GM18907 (cell line): ENCODE measurements at regions not wholly inside any gene's neighbourhood (a gene's known extent, or its start where the extent isn't known, plus 50 kb on each side); places are given as distances from the start of the nearest gene placed in this dataset.
"Not testable (repeated sequence)": the region's sequence is repeated elsewhere in the genome, so short reads cannot be mapped to it uniquely, and the experiment has no call there.

ENCODE experiments used
- ATAC-seq: cut with Tn5 transposase; IDR thresholded peaks from one replicate; pipeline ENCODE4 v1.9.1; 2021; ENCODE audit warnings: mild to moderate bottlenecking, moderate library complexity; ENCODE audit not compliant: unreplicated experiment

DNA sequence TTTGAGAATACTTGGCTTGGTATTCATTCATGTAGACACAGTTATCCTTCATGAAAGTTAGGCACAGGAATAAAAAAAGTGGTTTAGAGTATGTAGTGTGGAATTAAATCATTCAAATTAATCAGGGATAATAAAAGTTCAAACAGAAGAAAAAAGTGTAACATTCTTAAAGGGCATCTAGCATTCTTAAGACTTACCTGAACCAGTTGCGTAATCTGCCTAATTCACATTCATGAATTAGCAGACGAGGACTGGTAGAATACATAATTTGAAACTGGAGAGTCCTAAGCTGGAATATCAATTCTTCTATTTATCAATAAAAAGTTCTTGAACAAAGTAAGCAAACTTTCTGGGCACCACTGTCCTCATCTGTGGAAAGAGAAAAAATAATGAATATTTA lies 157.0 kb upstream of the DEPDC1 start:
- no peak for ATAC-seq

DNA sequence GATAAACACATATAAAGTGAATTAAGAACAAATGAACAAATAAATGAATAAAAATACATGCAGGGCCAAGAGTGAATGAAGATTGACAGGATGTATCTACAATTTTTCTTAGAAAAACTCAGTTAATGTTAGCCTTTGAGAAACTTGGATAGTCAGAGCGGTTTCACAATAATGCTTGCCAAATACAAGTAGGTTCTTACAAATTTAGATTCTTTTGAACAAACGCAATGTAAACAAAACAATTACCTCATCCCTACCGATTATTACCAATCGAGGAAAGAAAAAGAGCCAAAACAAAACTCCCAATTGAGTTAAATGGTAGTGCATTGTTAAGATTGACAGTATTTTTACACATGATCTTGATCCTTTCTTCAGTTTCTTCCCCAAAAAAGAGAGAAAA lies 176.9 kb upstream of the DEPDC1 start:
- ATAC-seq: no peak

DNA sequence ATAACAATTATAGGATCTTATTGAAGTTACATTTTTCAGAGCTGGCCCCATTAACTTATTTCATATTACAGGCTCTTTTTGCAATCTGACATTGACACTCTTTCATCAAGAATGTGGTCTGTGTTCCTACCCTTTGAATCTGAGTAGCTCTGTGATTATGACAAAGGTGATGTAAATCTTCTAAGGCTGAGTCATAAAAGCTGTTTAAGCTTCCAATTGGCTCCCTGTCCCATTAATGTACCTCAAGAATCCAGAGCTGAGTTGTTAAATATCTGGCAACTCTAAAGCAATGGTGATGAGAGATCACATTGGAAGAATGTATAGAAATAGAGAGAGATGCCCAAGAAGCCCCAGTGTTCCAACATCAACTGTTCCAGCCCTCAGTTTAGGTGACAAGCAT lies 178.5 kb upstream of the DEPDC1 start:
- no peak for ATAC-seq

DNA sequence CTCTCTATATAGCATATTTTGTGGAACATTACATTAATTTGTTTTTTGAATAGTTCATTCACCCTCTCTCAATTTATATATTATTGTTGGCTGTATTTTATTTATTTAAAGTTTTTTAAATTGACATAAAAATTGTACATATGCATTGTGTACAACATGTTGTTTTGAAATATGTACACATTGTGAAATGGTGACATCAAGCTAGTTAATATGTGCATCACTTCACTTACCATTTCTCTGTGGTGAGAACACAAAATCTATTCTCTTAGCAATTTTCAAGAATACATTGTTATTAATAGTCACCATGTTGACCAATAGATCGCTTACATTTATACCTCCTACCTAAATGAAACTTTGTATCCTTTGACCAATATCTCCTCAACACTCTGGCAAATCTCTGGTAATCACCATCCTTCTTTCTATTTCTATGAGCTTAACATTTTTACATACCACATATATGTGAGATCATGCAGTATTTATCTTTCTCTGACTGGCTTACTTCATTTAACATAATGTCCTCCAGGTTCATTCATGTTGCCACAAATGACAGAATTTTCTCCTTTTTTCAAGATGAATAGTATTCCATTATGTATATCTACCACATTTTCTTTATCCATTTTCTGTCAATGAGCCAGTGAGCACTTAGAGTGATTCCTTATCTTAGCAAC lies 180.9 kb upstream of the DEPDC1 start:
- ATAC-seq: no peak

DNA sequence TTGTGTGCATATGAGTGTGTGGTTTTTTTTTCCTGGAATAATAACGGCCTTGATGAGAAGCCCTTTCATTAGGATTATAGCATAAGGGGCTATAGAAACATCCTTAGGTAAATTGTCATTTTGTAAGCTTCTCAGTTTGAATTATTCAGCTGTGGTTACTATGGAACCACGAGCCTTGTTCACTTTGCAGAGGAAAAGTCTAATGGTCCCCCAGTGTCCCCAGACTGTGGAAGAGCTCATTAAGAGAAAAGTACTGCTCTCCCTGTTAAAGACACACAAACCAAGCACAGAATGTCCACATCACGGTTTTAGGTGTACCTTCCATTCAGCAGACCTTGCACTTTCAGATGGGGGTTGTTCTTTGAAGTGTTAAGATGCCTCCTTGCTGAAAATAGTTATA lies 199.3 kb upstream of the DEPDC1 start:
- no peak for ATAC-seq

DNA sequence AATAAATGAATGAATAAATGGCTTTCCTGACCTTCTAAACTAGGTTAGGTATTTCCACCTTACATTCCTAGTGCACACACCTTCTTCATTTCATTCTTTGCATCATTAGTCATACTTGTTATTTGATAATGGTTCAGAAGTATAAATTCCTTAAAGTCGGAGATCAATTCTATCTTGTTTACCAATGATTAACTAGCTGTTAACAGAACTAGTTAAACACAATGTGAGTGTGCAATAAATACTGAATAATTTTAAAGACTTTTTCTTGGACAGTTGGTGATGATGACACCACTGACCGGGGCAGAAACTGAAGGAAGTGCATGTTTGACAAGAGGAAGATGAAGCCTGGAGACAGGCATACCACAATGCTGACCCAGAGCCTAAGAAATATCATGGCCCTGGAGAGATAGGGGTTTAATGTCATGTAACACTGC lies 207.1 kb upstream of the DEPDC1 start:
- no peak for ATAC-seq

DNA sequence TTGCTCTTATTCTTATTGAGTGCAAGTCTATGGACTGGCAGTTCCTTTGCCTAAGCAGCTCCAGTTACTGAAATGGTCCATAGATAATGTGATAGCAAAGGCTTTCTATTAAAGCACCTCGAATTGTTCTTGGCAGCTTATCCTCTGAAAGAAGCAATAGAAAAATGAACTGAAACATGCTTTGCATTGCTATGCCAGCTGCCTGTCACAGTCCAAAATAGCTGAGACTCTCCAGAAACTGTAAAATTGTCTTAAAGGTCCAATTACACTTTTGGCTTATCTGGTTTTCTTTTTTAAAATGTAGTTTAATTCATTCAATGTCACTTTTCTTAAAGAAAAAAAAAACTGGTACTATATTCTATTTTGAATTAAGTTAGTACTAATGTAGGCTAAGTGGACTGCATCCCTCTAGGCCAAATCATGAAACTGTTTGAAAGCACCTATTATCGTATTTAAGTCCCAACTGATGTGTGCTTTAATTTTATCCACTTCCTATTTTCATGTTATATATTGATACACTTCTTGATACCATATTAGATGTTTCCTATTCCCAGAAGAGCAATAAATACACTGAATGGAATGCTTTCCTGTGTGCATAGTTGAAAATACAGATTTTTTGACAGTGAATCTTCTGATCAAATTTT lies 208.0 kb upstream of the DEPDC1 start:
- no peak for ATAC-seq

DNA sequence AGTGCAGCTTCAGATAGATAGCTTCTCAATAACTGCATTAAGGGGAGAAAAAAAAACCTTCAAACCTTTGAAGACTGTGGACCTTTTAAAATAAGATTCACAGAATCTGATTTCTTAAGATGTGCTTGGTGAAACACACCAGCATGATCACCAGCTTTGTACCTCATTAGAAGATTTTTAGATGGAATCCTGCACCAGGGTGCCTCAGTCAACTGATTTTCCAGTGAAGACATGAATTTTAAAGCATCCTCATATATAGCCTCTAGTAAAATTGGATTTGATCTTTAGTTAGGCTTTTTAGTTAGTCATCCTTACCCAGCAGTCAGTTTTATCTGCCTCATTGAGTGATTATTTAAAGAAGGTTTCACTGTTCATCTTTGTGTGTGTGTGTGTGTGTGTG lies 208.6 kb upstream of the DEPDC1 start:
- ATAC-seq: no peak

DNA sequence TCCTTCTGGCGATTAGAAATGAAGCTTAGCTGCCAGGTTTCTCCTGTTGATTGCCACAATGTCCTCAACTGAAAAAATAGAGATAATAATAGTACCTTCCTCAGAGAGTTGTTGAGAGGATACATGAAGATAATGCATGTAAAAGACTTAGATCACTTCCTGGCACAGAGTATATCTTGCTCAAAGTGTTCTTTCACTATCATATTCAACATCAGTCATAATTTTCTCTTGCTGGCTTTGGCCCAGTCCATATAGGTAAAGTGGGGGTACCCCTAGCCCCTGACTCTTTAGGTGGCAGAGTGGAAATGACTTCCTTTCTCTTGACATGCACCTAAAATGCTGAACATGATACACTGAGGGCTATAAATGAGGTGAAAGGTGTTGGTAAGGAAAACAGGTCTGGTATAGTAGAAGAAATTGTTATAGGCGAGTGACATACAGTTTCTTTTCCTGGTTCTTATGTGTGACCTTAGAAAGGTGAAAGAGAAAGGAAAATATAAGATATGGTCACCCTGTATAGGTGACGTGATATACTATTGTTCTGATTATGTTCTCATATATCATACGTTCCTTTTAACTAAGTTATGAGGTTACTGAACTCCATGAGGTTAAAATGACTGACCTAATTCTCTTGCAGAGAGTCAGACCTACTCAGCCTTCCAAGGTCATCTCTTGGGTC lies 209.9 kb upstream of the DEPDC1 start:
- ATAC-seq: no peak

DNA sequence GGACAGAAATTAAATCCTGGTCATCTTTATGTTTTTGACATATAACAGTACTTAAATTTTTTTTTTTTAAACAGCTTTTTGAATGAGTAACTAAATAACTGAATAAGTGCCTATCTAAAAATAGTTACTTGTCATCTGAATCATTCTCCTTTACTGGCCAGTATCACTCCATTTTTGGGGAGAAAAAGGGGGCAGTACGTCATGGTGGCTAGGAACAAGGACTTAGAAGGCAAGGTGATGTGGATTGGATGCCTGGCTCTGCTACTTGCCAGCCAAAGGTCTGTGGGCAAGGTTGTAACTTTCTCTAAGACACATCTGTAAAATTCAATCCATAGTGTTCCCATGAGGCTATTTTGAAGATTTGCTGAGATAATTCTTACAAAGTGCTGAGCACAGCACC lies 220.4 kb upstream of the DEPDC1 start:
- no peak for ATAC-seq

DNA sequence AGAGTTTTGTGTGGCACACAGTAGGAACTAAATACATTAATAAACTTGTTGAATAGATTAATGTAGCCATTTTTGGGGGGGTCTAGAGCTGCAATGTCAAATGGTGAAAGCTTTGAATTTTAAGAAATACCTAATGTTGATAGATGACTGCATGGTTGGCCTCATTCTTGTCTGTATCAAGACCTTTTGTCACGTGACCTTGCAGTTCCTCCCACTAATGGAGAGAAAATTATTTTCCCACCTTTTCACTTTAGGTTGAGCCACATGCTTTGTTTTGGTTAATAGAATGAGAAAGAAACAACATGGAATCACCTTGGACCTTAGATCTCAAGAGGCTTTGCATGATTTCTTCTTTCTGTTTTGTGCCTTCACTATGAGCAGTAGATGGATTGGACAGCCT lies 223.6 kb upstream of the DEPDC1 start:
- ATAC-seq: no peak

DNA sequence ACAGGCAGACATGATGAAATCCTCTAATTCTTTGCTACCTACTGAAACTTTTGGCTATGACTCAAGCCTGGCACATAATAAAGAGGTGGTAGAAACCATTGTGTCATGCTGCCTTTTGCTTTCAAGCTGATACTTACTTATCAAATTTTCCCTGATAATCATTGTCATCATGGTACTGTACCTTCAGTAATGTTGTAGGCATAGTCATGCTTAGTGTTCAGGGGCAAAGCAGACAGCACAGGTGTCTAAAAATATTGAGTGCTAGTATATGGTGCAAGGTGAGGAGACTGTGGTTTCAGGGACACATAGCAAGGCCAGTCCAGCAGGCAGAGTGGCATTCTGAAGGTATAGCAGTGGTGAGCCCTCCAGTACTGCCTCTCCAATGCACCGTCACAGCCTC lies 226.9 kb upstream of the DEPDC1 start:
- no peak for ATAC-seq

DNA sequence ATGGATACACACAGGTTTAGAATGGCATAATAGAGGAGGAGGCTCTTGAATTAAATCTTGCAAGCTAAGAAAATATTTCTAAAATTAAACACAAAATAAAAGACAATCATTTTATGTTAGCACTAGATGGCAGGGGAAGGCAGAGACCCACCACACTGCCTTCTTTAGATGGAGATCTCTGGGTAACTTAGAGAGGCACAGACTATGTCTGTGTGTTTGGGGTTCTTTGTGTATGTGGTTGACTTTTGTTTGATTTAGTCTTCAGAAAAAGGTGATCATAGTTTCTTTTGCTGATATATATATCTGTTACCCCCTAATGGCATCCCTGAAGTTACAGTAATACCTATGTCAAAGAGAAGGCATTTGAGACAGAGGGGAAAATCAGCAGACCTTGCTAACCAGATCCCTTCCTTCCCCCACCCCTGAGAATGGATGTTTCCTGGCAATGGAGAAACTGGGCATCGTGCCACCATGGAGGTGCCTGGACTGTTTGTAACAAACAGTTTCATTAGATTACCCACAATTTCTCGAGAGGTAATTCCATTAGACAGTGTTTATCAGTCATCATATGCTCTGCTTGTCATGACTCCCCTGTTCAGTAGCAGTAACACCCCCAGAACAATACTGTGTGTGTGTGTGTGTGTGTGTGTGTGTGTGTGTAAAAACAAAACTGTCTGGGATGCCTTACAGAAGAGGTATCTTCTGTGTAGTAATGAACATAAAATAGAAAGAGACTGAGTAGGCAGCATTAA lies 228.3 kb upstream of the DEPDC1 start:
- ATAC-seq: no peak

DNA sequence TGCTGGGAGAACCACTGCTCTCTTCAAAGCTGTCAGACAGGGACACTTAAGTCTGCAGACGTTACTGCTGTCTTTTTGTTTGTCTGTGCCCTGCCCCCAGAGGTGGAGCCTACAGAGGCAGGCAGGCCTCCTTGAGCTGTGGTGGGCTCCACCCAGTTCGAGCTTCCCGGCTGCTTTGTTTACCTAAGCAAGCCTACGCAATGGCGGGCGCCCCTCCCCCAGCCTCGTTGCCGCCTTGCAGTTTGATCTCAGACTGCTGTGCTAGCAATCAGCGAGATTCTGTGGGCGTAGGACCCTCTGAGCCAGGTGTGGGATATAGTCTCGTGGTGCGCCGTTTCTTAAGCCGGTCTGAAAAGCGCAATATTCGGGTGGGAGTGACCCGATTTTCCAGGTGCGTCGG lies 242.6 kb upstream of the DEPDC1 start:
- ATAC-seq: not testable (repeated sequence)

DNA sequence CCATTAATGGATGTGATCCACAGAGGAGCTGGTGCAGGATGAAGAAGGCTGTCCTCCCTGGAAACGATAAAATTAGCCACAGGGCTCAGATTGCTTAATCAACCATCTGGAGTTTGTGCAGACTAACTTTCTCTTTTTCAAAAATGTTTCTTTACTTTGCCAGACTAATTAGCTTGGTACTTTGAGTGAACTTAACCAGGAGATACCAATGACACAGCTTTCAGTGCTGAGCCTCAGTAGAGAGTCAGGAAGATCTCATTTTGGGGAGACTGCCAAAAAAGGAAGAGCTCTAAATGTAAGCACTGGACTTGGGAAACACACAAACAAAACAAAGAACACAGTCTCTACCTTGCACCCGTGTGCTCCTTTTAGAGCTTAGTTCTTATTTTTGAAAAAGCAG lies 248.1 kb upstream of the DEPDC1 start:
- no peak for ATAC-seq

DNA sequence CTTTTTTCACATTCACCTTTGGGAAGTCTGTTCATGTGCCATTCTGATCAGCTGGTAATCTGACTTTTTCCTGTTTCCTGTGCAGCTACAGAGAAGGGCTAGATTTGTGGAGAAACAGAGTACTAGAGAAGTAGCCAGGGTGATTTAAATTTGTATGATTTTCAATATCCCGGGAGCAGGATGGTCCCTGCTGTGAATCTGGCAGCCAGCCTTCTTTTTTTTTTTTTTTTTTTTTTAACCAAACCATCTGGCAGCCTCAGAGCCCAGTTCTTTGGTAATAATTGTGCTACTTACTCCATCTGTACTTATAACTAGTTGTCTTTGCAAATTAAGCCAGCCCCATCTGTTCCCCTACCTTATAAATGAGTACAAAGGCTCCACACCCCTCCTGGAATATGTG lies 248.6 kb upstream of the DEPDC1 start:
- no peak for ATAC-seq

DNA sequence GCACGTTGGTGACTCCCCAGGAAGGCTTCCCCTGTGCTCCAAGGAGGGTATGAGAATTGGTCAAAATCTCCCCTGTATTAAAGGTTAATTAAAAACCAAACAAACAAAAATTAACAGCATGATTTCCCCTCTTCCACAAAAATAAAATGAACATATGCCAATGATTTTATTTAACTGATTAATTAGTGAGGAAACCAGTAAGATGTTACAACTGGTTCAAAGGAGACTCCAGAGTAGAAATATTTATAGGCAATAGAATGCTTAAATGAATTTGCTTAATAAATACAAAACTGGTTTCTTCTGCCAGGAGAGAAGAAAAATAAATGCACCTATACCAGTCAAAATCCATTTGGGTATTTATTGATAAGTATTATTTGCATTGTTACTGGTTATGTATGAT lies 249.5 kb upstream of the DEPDC1 start:
- ATAC-seq: no peak

DNA sequence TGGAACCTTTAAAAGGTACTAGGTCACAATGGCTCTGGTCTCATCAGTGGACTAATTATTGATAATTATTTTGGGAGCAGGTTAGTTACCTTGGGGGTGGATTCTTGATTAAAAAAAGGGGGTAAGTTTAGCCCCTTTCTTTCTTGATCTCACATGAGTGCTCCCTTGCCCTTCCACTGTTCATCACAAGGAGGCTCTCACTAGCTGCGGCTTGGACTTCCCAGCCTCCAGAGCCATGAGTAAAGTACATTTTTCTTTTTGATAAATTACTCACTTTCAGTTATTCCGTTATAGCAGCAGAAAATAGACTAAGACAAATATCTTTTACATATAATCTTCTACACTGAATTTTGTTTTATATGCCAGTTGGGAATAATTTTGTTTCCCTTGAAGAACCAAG lies 254.8 kb upstream of the DEPDC1 start:
- no peak for ATAC-seq

DNA sequence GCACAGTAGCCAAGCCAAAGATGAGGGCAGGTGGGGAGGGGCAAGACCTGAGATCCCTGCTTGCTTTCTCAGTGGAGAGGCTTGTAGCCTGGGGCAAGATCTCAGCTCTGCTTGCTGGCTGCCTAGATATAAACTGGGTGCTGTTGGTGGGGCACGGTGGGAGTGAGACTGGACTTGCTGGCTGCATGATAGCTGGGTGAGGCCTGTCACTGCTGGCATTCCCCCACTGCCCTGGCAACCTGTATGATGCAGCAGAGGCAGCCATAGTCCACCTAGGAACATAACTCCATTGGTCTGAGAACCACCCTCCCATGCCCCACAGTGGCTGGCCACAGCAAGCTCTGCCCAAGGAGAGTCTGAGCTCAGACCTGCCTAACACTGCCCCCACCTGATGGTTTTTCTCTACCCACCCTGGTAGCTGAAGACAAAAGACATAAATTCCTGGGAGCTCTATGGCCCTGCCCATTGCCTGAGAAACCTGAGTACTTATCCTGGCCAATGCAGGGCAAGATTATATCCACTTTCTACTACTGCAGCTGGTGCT lies 261.9 kb upstream of the DEPDC1 start:
- ATAC-seq: no peak

DNA sequence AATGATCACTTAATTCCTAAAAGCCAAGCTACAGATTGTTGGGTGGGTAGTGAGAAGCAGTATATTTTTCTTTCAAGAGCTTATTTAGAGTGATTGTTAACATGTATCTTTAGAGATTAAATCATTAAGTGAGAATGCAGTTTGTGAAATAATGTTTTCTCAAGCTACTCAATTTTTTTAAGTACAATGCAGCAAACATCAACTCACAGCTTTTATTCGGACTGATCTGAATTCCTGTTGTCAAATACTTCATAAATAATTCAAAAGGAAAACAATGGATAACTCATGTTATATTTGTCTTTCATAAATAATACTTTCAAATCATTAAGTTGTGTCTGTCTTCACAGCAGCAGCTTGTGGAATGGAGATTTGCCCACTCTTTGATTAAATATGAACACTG lies 271.1 kb upstream of the DEPDC1 start:
- no peak for ATAC-seq

DNA sequence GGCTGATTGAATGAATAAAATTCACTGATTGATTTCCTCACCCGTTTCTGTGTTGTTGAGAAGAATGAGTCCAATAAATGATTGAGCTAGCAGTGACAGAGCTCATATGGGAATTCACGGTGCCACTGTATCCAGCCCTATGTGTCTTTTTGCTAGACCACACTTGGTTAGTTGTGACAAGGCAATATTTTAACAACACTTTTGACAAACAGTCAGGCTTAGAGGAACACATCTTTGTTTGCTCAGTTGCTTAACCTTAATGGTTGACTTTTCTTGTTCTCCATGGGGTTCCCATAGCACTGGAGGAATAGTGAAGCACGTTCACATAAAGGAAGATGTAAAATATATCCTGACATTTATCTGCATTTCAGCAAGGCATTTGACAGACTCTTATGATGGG lies 273.9 kb upstream of the DEPDC1 start:
- no peak for ATAC-seq
